Activated CD8-positive, alpha-beta T cell treated with anti-CD3 and anti-CD28 coated beads for 36 hours (primary cell): ENCODE measurements at regions not wholly inside any gene's neighbourhood (a gene's known extent, or its start where the extent isn't known, plus 50 kb on each side); places are given as distances from the start of the nearest gene placed in this dataset.

ENCODE experiments used
- ATAC-seq: fragments of 200-7000 bp; cut with Tn5 transposase; one replicate; pipeline ENCODE4 v1.10.0; 2021; ENCODE audit warnings: mild to moderate bottlenecking, moderate library complexity
- CTCF ChIA-PET: fragments of 350-600 bp; sonication (Branson Sonifier 250); formaldehyde crosslinking; loops from one replicate; lab custom pipeline; 2021; ENCODE audit warnings: antibody characterized with exemption; lab: Charles Lee
- POLR2A ChIA-PET: fragments of 350-600 bp; sonication (Branson Sonifier 250); formaldehyde crosslinking; loops from one replicate; lab custom pipeline; 2021; ENCODE audit warnings: antibody characterized with exemption; lab: Charles Lee
- DNase-seq: peaks from one replicate; pipeline ENCODE4 v3.0.0-alpha.2; 2020
- H3K27ac Mint-ChIP-seq: one replicate; pipeline ENCODE4 v1.8.0; 2021; ENCODE audit warnings: mild to moderate bottlenecking, mixed read lengths
- H3K27me3 Mint-ChIP-seq: one replicate; pipeline ENCODE4 v1.8.0; 2021; ENCODE audit warnings: mixed read lengths
- H3K36me3 Mint-ChIP-seq: one replicate; pipeline ENCODE4 v1.8.0; 2021; ENCODE audit warnings: low read depth, mixed read lengths
- H3K4me1 Mint-ChIP-seq: one replicate; pipeline ENCODE4 v1.8.0; 2021; ENCODE audit warnings: low read depth, mixed read lengths
- H3K4me3 Mint-ChIP-seq: one replicate; pipeline ENCODE4 v1.8.0; 2021; ENCODE audit warnings: mild to moderate bottlenecking, moderate library complexity, mixed read lengths
- H3K9me3 Mint-ChIP-seq: one replicate; pipeline ENCODE4 v1.8.0; 2021; ENCODE audit warnings: mixed read lengths
- CTCF ChIP-seq: fragments of 200-600 bp; IDR thresholded peaks from one replicate; pipeline ENCODE4 v1.8.0; 2022; ENCODE audit warnings: antibody characterized with exemption, mild to moderate bottlenecking
- intact Hi-C: fragments of 100-400 bp; cut with micrococcal nuclease; formaldehyde crosslinking; loops from one replicate; pipeline ENCODE4 v1.10.0; 2022

GRCh38 chr5:98432378-98432777 is 341.1 kb upstream of the RGMB start:
- Mint-ChIP-seq H3K4me1 (peaks cover 3% of the 10 kb centered on the region), H3K27me3 (no peaks in the 10 kb centered on the region), H3K4me3 (no peak overlapping the region), H3K9me3 (no peaks in the 10 kb centered on the region), H3K27ac (no peak overlapping the region), H3K36me3 (no peaks in the 10 kb centered on the region)
- ChIA-PET CTCF (no interaction called here), POLR2A (no interaction called here)
- no peak for TF ChIP-seq CTCF
- DNase-seq = no peak
- no peak for ATAC-seq
- intact Hi-C loops = no loop called here

- Mint-ChIP-seq H3K36me3 (no peaks in the 10 kb centered on the region), H3K9me3 (no peaks in the 10 kb centered on the region)
- CTCF ChIA-PET = no interaction called here
Measured at GRCh38 chr5:98433022-98433421, 340.4 kb upstream of the RGMB start.

GRCh38 chr5:98433673-98434072 is 339.8 kb upstream of the RGMB start:
- H3K9me3 Mint-ChIP-seq = no peaks in the 10 kb centered on the region
- TF ChIP-seq CTCF = no peak
- POLR2A ChIA-PET = no interaction called here
- peaks cover 2% of the 10 kb centered on the region for H3K4me1 Mint-ChIP-seq
- intact Hi-C loops = no loop called here
- H3K36me3 Mint-ChIP-seq = no peaks in the 10 kb centered on the region
- no peak for DNase-seq
- no peak overlapping the region for H3K27ac Mint-ChIP-seq
- no peak overlapping the region for H3K4me3 Mint-ChIP-seq
- no peaks in the 10 kb centered on the region for H3K27me3 Mint-ChIP-seq
- ATAC-seq = no peak
- CTCF ChIA-PET = no interaction called here

More at GRCh38 chr5:98433022-98433421, 340.4 kb upstream of the RGMB start:
- no peak for DNase-seq
- Mint-ChIP-seq H3K27me3 (no peaks in the 10 kb centered on the region), H3K4me1 (peaks cover 3% of the 10 kb centered on the region), H3K27ac (no peak overlapping the region), H3K4me3 (no peak overlapping the region)
- ATAC-seq = no peak
- intact Hi-C loops = no loop called here
- TF ChIP-seq CTCF = no peak
- POLR2A ChIA-PET = no interaction called here

GRCh38 chr5:98436667-98437066 is 336.8 kb upstream of the RGMB start:
- H3K4me1 Mint-ChIP-seq = no peaks in the 10 kb centered on the region
- H3K9me3 Mint-ChIP-seq = peaks cover 7% of the 10 kb centered on the region
- H3K27ac Mint-ChIP-seq = no peak overlapping the region
- no peaks in the 10 kb centered on the region for H3K36me3 Mint-ChIP-seq
- no peaks in the 10 kb centered on the region for H3K27me3 Mint-ChIP-seq
- ChIA-PET POLR2A (no interaction called here), CTCF (no interaction called here)
- no peak for ATAC-seq
- intact Hi-C loops = no loop called here
- no peak overlapping the region for H3K4me3 Mint-ChIP-seq
- TF ChIP-seq CTCF = no peak
- DNase-seq = no peak

- Mint-ChIP-seq H3K27ac (no peak overlapping the region), H3K27me3 (no peaks in the 10 kb centered on the region), H3K4me1 (no peaks in the 10 kb centered on the region), H3K9me3 (peaks cover 15% of the 10 kb centered on the region), H3K4me3 (no peak overlapping the region), H3K36me3 (no peaks in the 10 kb centered on the region)
- ChIA-PET POLR2A (no interaction called here), CTCF (no interaction called here)
- ATAC-seq (no peak), DNase-seq (no peak)
- TF ChIP-seq CTCF = no peak
- intact Hi-C loops = no loop called here
Measured at GRCh38 chr5:98442448-98442847, 331.0 kb upstream of the RGMB start.
